Omental fat pad (tissue), 3 donors: ENCODE measurements at regions not wholly inside any gene's neighbourhood (a gene's known extent, or its start where the extent isn't known, plus 50 kb on each side); places are given as distances from the start of the nearest gene placed in this dataset.

Source experiments
- ATAC-seq: fragments of 150-250 bp; one replicate; pipeline ENCODE4 v1.9.1; 2016; ENCODE audit warnings: mild to moderate bottlenecking, moderate library complexity; ENCODE audit not compliant: low FRiP score
- DNase-seq: peaks from one replicate; pipeline ENCODE4 v3.0.0-alpha.2; 2019; ENCODE audit warnings: low spot score
- TF ChIP-seq, protein P1 (sequence below), 3 donors: fragments of 450-650 bp; IDR thresholded peaks; one replicate each; pipeline ENCODE4 v1.5.1; 2016 to 2017; ENCODE audit warnings: antibody characterized with exemption in 3 of 3, mild to moderate bottlenecking in 3 of 3, moderate library complexity in 2 of 3

GRCh38 chr1:80056179-80056578 lies 1049.6 kb upstream of the ADGRL4 start:
- DNase-seq (no peak), ATAC-seq (no peak)
- TF ChIP-seq, protein P1, sequence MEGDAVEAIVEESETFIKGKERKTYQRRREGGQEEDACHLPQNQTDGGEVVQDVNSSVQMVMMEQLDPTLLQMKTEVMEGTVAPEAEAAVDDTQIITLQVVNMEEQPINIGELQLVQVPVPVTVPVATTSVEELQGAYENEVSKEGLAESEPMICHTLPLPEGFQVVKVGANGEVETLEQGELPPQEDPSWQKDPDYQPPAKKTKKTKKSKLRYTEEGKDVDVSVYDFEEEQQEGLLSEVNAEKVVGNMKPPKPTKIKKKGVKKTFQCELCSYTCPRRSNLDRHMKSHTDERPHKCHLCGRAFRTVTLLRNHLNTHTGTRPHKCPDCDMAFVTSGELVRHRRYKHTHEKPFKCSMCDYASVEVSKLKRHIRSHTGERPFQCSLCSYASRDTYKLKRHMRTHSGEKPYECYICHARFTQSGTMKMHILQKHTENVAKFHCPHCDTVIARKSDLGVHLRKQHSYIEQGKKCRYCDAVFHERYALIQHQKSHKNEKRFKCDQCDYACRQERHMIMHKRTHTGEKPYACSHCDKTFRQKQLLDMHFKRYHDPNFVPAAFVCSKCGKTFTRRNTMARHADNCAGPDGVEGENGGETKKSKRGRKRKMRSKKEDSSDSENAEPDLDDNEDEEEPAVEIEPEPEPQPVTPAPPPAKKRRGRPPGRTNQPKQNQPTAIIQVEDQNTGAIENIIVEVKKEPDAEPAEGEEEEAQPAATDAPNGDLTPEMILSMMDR (IDR thresholded peaks at IDR 0.05), result no peak

GRCh38 chr1:80054129-80054528 lies 1047.6 kb upstream of the ADGRL4 start:
- DNase-seq (no peak), ATAC-seq (no peak)
- TF ChIP-seq, protein P1 (IDR thresholded peaks at IDR 0.05), result no peak

- DNase-seq, result no peak
- TF ChIP-seq, protein P1 (IDR thresholded peaks at IDR 0.05), result no peak
- ATAC-seq, result no peak
Observed at GRCh38 chr1:80053613-80054012, 1047.1 kb upstream of the ADGRL4 start.

GRCh38 chr1:80050523-80050922 lies 1044.0 kb upstream of the ADGRL4 start:
- no peak for DNase-seq
- TF ChIP-seq, protein P1 (IDR thresholded peaks at IDR 0.05), result no peak
- ATAC-seq, result no peak

DNA sequence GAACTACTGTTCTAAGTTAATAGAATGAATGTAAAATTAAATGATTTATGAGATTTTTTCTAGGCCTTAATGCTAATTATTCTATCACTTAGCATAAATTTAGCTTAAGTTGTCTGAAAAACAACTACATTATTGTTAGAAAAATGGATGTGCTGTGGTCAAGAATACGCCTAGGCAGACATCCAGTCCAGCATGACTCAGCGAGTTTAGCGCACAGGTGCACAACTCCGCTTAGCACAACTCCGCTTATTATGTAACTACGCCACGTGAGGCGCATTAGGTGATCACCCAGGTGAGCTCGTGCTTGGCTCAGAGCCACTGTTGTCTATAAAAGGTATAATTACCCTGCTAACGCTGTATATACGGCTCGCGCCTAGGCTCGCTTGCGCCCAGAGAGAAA lies 1043.6 kb upstream of the ADGRL4 start:
- ATAC-seq (no peak), DNase-seq (no peak)
- TF ChIP-seq, protein P1 (IDR thresholded peaks at IDR 0.05), result no peak

GRCh38 chr1:80048716-80049115 lies 1042.2 kb upstream of the ADGRL4 start:
- DNase-seq (no peak), ATAC-seq (no peak)
- TF ChIP-seq, protein P1 (IDR thresholded peaks at IDR 0.05), result no peak

DNA sequence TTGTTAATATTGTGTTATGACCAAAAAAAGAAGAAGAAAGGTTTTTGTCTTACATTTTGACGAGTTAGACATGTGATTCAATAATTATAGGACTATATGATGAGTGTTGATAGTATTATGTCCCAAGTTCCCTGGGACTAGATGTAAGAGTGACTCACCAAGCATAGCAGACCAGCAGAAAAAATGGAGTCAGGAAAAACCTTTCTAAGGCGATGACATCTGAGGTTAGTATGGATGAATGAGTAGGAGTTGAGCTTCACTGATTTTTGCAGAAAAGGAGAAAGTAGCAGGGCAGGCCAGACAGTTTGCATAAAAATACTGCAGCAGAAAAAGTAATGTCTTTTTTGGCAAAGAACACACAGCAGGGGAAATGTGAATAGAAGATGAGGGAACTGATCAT lies 1041.3 kb upstream of the ADGRL4 start:
- ATAC-seq, result no peak
- TF ChIP-seq, protein P1 (IDR thresholded peaks at IDR 0.05), result no peak

More for the DNA sequence above, 1041.3 kb upstream of the ADGRL4 start:
- DNase-seq, result no peak
